ENCODE measurements at regions not wholly inside any gene's neighbourhood (a gene's known extent, or its start where the extent isn't known, plus 50 kb on each side); places are given as distances from the start of the nearest gene placed in this dataset.
"Not testable (repeated sequence)": the region's sequence is repeated elsewhere in the genome, so short reads cannot be mapped to it uniquely, and the experiment has no call there.

DNA sequence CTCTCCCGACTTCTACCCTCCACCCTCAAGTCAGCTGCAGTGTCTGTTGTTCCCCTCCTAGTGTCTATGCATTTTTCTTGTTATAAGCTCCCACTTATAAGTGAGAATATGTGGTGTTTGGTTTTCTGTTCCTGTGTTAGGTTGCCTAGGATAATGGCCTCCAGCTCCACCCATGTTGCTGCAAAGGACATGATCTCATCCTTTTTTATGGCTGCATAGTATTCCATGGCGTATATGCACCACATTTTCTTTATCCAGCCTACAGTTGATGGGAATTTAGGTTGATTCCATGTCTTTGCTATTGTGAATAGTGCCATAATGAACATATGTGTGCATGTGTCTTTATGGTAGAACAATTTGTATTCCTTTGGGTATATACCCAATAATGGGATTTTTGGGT lies 80.7 kb downstream of the SPTSSA start:
- not testable (repeated sequence) for DNase-seq

DNA sequence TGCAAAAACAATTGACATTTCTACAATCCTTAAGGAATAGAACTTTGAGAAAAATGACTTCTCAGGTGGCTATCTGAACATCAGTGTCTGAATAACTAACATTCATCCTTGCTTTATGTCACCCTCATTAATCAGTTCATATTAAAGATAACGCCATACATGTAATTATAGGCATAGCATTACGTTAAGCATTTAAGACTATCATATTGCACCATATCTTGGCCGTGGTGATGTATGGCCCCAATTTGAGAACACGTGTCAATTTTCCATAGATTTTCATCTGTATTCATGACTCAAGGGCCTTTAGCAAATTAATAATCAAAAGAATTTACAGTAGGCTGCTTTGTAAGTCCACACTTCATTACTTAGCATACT lies 81.6 kb downstream of the SPTSSA start:
- DNase-seq: no peak

DNA sequence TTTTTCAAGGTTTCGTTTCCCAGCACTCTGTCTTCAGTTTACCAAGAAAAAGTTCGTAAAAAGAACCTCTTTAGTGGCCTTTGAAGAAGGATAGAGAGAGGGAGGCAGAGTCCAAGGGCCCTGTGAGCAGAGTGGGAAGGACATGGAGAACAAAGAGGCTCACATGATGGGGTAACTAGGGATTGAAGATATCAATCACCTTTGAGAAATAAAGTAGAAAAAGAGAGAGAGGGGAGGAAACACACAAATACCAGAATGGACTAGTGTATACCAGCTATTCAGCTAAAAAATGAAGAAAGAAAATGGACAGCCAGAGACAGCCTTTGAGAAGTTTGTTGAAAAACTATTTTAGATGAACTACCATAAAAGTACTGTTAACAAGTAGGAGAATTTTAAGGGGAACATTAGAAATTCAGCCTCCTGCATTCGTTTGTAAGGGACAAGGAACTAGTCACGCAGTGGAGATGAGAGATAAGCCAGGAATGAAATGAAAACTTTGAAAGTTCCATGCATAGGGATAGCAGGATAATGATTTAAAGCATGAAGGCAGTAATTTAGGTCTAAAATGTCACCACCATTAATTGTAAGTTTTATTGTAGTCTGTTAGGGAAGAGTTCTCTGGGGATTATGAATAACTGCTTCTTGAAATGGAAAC lies 82.1 kb downstream of the SPTSSA start:
- DNase-seq: no peak

DNA sequence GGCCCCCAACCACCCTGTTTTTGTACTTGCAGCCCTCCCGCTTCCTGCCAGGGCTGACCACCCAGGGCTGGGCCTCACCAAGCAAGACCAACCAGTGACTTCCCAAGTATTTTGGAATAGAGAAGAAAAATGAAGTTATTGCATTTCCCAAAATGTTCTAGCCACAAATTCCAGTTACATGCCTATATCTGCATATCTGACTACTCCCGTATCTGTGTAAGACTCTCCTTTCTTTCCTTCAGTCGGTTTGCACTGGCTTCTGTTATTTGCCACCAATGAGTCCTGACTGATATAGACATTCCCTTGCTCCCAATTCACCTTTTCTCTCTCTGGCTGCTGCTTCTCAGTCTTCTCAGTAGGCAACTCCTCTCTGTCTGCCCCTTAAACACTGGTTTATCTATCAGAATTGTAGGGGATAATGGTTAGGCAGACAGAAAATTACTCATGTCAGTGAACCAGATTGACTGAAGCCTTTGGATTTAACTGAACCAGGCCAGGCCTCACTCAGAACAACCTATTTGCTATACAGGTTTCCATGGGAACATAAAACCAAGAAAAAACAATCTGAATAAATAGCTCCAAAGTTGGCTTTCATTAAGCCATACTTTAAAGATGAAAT lies 85.3 kb downstream of the SPTSSA start:
- no peak for DNase-seq

DNA sequence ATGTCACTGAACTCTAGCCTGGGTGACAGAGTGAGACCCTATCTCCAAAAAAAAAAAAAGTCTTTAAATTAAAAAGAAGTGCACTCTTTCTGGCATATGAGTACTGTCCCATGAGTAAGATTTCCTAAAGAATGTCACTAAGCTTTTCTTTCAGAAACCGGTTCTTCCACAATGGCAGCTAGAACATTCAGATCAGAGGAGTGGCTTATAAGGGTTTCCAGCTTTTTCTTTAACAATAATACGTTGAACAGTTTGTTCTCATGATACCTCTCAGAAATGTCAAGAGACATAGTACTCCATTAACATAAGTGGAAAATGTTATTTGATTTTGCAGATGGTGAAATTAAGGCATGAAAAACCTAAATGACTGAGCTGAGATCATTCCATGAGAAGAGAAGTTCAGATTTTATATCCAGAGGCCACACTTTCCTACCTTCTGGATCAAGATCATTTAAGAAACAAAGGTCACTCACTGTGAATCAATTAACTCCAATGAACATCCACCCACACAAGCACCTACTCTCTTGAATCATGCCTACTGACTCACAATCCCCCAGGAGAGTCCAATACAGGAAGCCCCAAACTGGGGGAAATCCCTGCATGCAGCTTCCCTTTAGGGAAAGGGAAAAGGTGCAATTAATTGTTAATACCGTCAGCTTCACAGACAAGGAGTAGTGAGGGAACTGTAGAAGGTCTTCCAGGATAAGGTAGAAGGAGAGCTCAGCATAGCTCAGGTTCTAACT lies 86.9 kb downstream of the SPTSSA start:
- DNase-seq: no peak

DNA sequence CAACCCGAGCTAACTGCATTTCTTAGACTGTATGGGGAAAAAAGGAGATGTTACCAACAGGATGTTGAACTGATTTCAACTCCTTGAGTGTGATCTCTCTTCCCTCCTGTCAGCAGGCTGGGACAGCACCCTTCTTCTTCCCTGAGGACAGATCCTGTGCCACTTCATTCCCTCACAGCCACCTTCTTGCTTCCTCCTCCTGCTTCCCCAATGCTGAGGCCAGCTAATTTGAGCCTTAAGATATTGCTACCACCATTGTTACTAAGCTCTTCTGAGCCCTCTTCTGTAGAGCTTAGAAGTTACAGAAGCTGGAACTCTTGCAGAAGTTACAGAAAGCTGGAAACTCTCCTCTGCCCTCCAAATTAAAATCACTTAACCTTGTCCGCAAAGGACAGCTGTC lies 88.8 kb downstream of the SPTSSA start:
- no peak for DNase-seq

DNA sequence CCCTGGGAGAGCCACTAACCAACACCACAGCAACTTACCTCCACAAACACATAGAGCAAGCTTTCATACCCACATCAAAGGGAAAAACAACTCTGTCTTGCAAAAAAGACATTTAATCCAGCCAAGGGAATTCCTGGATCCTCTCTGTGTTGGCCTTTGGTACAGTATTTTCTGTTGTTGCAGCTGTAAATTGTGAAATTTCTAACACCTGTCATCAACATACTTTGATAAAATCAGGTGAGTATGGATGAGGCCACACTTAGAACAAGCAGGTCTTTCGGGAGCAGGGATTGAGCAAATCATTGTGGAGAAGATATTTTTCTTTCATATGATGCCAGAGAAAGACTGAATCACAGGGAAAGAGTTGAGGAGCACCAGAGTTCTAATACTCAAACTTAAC lies 89.3 kb downstream of the SPTSSA start:
- no peak for DNase-seq

DNA sequence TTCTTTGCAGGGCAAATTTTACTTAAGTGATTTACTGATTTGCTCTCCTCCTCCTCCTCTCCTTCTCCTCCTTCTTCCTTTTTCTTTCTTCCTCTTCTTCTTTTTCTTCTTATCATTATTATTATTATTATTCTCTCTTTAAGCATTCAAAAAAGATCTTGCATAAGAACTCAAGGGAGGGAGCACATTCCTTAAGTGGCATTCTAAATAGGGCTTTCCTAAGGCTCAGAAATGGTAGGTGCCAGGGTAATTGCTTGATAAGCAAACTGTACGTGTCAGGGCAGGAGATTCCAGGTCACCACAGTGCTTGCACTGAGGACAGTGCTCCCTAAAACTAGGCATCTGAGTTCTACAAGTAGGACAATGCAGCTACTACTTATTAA lies 92.4 kb downstream of the SPTSSA start:
- no peak for DNase-seq

DNA sequence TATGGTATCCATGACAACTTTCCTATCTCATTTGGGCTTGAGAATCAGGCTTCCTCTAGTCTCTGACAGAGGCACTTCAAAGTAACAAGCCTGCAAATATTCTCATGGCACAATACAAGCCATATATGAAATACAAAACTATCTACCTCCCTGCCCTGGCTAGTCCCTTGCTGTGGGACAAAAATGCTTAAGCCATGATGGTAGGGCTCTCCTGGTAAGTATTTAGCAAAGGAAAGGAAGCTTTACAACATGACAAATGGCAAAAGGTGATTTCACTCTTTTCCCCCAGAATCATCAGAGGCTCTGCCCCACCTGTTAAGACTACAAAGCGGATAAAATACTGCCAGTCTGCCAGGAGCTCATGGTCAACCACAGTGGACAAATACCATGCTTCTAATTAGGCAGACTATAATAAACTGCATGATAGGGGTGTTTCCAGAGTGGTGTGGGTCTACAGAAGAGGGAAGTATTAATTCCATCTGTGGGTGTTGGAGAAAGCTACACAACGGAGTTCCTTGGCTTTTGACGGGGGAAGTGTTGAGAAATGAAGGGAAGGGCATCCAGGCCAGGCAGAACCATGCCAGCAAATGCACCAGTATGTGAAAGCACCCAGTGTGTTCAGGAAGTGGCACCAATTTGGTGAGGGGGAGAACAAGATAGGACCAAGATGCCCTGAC lies 92.9 kb downstream of the SPTSSA start:
- no peak for DNase-seq

DNA sequence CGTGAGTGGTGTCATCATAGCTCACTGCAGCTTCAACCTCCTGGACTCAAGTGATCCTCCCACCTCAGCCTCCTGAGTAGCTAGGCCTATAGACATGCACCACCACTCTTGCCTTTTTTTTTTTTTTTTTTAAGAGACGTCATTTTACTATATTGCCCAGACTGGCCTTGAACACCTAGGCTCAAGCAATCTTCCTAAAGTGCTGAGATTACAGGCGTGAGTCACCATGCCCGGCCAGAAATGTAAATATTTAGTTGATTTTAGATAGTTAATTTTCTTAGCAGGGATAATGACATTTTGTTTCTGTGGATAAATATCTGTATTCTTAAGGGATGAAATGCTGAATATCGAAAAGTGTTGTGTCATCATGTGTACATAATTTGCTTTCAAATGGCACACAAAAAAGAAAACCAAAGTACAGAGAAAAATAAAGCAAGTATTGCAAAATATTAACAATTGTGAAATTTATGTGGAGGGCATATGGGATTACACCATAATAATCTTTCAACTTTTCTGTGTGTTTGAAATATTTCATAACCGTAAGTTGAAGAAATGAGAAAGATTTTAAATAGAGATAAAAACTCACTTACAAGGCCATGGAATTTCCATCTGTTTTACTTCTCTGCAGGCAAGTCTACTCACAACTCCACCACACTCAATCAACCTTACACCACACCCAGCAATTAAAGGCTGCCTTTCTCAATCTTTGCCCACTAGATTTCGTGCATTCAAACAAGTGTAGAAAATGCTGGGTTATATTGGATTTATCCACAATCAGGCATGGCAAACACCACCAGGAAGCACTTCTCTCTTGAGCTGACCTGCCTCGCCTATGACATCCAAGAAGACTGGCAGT lies 93.7 kb downstream of the SPTSSA start:
- no peak for DNase-seq

DNA sequence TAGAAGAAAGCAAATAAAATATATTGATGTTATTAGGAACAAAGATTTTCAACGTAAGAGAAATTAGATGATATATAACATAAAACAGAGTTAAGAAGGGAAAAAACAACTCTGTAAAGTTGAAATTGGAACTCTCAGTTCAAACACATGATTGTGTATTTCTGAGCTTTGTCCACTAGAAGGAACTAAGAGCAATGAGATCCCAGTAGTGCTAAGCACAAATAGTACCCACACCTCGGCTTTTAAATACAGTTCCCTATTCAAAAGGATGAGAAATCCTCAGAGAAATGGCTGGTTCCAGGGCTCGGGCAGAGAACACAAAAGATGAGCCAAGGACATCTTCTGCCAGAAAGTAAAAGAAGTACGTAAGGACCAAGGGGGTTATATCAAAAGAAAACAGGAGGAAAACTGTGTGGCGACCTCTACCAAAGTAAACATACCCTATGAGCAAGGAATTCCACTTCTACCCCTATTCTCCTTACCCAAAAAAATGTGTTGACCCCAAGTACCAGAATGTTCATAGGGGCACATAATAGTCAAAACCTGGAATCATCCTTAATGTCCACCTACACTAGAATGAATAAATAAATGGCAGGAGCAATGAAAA lies 96.6 kb downstream of the SPTSSA start:
- DNase-seq: no peak

DNA sequence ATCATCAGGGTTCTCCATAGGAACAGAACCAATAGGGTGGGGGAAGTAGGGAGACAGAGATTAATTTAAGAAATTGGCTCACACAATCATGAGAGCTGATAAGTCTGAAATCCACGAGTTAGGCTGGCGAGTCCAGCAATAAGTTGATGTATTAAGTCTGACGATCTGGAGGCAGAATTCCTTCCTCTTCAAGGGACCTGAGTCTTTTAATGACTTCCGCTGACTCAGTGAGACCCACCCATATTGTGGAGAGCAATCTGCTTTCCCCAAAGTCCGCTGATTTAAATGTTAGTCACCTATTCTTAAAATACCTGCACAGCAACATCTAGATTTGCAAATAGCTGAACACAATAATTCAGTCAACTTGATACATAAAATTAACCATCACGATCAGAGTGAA lies 97.8 kb downstream of the SPTSSA start:
- DNase-seq: no peak

DNA sequence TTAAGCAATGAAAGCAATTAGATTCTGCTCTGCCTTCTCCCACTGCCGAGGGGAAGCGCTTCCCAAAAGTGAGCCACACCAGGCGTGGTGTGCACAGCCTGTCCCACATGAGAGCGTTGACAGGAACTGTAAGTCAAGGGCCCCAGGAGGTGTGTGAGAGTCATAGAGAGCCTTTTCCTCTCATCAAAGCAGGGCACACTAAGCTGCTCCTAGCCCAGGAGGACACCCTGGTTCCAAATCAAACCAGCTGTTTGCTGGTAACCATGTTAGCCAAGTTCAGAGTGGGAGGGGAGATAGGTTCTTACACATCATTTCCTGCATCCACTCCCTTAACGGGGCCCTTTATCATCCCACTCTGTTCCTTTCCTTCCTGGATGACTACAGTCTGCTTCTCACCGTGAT lies 98.3 kb downstream of the SPTSSA start:
- no peak for DNase-seq

DNA sequence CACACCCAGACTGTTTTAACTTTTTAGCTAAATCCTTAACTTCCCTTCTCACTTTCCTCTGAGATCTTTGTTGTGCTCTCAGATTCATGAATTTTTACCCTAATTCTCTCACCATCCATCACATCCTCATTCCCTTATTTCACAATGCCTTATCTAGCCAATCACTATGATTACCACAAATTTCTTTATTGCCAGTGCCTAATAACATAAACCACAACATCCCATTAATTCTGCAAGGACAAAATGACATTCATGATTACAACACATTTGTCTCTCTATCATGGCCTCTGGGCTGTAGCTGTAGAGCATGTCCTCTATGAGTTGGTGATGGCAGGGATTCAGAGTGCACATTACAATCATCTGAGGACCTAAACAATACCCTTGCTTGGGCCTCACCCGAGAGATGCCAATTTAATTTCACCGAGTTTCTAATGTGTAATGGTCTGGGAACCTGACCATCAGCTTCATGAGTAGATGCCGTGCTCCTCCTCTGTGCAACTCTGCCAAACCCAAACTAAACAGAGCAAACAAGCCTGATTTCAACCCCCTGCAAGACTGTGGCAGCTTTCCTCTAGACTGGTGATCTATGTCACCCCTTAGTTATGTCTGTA lies 99.3 kb downstream of the SPTSSA start:
- DNase-seq: no peak

DNA sequence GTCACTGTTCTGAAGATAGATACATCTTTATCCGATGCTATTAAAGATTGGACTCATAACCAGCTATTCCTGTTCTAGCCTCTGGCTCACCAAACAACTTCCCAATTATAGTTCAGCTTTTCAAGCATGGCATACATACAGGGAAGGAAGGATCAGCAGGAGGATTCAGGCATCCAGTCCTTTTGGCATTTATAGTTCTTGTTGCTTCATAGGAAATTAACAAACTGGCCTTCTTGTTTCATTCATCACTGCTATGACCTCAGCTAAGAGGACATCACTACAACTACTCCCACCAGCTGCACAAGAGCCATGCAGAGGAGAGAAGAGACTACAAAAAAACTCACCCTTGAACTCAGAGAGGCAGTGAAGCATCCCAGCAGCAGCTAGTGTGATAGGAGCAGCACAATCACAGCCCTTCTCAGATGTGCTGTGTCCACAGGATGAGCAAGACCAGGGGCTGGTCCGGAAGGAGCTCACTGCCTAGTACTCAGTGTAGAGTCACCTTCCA lies 100.5 kb downstream of the SPTSSA start:
- no peak for DNase-seq

DNA sequence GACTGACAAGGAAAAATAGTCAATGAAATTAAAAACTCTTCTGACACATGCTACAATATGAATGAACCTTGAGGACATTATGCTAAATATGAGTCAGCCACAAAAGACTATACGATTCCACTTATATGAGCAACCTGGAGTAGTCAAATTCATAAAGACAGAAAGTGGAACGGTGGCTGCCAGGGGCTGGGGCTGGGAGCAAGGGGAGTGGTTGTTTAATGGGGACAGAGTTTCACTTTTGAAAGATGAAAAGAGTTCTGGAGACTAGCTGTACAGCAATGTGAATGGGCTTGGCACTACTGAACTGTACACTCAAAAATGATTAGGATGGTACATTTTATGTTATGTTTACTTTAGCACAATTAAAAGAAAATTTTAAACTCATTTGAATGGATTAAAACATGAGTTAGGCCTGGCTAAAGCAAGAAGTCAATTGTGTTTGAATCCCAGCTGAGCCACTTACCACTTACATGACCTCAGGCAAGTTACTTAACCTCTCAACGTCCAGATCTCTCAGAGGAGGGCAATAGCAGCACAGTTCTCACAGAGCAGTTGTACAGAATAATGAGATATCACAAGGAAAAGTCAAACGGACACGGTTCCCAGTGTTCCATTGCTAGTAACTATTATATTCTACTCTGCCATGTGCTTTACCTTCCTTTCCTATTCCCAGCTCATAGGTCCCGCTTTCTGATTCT lies 102.5 kb downstream of the SPTSSA start:
- DNase-seq: no peak

DNA sequence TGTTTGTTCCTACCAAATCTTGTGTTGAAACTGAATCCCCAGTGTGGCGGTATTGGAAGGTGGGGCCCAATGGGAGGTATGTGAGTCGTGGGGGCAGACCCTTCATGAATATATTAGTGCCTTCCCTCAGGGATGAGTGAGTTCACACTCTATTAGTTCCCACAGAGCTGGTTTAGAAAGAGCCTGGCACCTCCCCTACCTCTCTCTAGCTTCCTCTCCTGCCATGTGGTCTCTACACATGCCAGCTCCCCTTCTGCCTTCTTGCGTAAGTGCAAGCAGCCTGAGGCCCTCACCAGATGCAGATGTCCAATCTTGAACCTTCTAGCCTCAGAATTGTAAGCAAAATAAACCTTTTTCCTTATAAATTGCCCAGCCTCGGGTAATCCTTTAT lies 105.8 kb downstream of the SPTSSA start:
- no peak for DNase-seq

DNA sequence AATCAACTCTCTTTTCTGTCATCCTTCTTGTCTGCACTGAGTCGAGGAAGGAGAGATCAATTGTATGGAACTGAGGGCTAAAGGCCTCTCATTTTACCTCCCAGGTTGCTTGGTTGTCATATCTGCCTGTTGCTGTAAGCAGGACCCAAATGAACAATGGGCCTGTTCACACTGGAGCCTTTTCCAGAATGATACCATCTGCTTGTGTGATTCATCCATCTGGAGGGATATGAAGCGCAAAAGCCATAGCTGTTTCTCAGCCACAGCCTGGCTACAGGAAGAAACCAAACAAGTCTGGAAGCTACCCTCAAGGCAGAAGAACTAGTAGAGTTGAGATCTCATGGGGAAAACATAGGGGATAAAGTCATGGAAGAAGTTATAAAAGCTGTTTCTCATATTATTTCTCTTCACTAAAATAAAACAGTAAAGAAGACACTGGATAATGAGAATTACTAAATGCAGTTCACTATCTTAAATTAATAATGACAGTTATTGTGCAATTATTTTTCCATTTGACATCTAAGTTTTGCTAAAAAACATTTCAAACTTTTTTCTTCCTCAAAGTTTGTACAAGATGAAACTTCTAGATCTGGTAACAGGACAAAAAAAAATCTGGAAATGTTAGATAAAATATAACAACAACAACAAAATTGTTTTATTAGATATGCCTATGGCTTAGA lies 106.3 kb downstream of the SPTSSA start:
- no peak for DNase-seq

DNA sequence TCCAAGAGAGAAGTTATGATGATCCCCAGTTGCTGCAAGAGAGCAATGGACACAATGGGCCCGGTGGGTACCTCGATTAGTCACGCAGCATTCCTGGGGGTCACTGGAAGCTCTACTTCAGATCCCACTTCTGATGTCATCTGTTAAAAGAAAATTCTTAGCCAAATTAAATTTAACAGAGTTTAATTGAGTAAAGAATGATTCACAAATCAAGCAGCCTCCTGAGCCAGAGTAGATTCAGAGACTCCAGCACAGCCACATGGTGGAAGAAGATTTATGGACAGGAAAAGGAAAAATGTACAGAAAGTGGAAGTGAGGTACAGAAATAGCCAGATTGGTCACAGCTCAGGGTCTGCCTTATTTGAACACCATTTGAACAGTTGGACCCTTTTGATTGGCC lies 107.5 kb downstream of the SPTSSA start:
- no peak for DNase-seq

DNA sequence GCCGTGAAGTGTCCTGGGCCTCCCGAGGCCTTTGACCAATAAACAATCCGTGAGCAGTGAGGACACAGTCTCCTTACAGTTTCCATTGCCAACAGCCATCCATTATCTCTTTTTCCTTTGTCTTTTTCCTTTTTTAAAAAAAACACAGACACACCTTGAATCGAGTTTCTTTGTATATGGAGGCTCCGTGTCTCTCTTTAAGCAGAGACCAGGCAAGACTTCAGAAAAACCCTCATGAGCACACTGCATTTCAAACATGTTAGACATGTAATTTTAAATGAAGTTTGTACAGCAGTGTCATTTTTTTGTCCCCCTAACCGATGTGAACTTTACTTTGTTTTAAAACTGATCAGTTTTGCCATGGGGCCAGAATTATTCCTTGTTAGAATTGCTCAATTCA lies 111.1 kb downstream of the SPTSSA start:
- no peak for DNase-seq

DNA sequence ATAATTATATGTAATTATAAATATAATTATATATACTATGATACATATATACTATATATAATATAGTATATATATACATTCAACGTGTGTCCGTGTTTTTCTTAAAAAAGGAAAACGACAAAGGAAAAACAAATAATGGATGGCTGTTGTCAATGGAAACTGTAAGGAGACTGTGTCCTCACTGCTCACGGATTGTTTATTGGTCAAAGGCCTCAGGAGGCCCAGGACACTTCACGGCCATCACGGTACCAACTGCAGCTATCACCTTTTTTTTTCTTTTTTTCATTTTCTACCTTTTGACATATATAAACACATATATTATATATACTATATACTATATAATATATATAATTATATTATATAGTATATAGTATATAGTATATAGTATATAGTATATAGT lies 113.4 kb downstream of the SPTSSA start:
- DNase-seq: no peak
